A549 (cell line): ENCODE measurements at regions not wholly inside any gene's neighbourhood (a gene's known extent, or its start where the extent isn't known, plus 50 kb on each side); places are given as distances from the start of the nearest gene placed in this dataset.

Experiments used
- ATAC-seq, 2 experiments: fragments of 200-7000 bp in 1 of 2; fragments of >200 bp in 1 of 2; cut with Nextera tagmentation in 1 of 2; cut with Tn5 transposase in 1 of 2; 3 replicates each; pipeline versions ENCODE4 v1.8.0 to v1.9.1; 2018 to 2020; ENCODE audit warnings: mild to moderate bottlenecking in 1 of 2, moderate library complexity in 1 of 2
- CTCF ChIA-PET: fragments of 300-600 bp; sonication (Branson Sonifier 250); formaldehyde crosslinking; extraction: SDS; loops from one replicate; lab custom pipeline; 2021; ENCODE audit warnings: antibody characterized with exemption, inconsistent platforms; lab: Yijun Ruan, JAX
- POLR2A ChIA-PET: fragments of 350-600 bp; formaldehyde crosslinking; extraction: SDS; loops from one replicate; lab custom pipeline; 2021; ENCODE audit warnings: antibody characterized with exemption, inconsistent platforms; lab: Yijun Ruan, JAX
- DNase-seq, 2 experiments: peaks; one replicate each; pipeline versions ENCODE4 v3.0.0 to v3.0.0-alpha.2; 2011 to 2016; ENCODE audit warnings: low read depth in 1 of 2, low spot score in 1 of 2
- FAIRE-seq: peaks from 2 replicates; lab custom pipeline; 2011; peaks lifted over from hg19 to GRCh38; lab: Jason Lieb, UNC
- H3K27ac ChIP-seq, 2 experiments: fragments of >200 bp; sonication (Bioruptor Twin); formaldehyde crosslinking; 3 replicates each; pipeline ENCODE4 v1.5.1; 2016 to 2017
- H3K4me1 ChIP-seq: fragments of >200 bp; sonication (Bioruptor Twin); formaldehyde crosslinking; 3 replicates; pipeline ENCODE4 v1.6.1; 2016
- H3K4me2 ChIP-seq: fragments of >200 bp; sonication (Bioruptor Twin); formaldehyde crosslinking; 3 replicates; pipeline ENCODE4 v1.6.1; 2016
- H3K4me3 ChIP-seq: fragments of >200 bp; sonication (Bioruptor Twin); formaldehyde crosslinking; 3 replicates; pipeline ENCODE4 v1.5.1; 2016
- H3K9me3 ChIP-seq: fragments of >200 bp; sonication (Bioruptor Twin); formaldehyde crosslinking; 3 replicates; pipeline ENCODE4 v1.6.1; 2016
- CBX8 ChIP-seq: fragments of 200-600 bp; sonication (generic); IDR thresholded peaks from 2 replicates; pipeline ENCODE4 v1.6.1; 2016
- CEBPB ChIP-seq, 2 experiments: fragments of >200 bp in 1 of 2; sonication (Bioruptor Twin) in 1 of 2; formaldehyde crosslinking in 1 of 2; IDR thresholded peaks; 2 replicates each; pipeline ENCODE4 v1.6.1; 2012 to 2016
- EHMT2 ChIP-seq: fragments of 200-600 bp; sonication (generic); IDR thresholded peaks from 2 replicates; pipeline ENCODE4 v1.6.1; 2016; ENCODE audit warnings: antibody characterized with exemption, low read depth, mild to moderate bottlenecking, moderate library complexity
- EP300 ChIP-seq, 2 experiments: fragments of >200 bp; sonication (Bioruptor Twin); formaldehyde crosslinking; IDR thresholded peaks; 2 replicates in 1 of 2; 3 replicates in 1 of 2; pipeline ENCODE4 v1.6.1; 2016 to 2017
- ESRRA ChIP-seq: fragments of 150-350 bp; IDR thresholded peaks from 2 replicates; pipeline ENCODE4 v1.6.1; 2014; ENCODE audit warnings: mild to moderate bottlenecking, low read length, borderline replicate concordance
- HOXA7 ChIP-seq: fragments of 250-450 bp; sonication (Bioruptor Pico); IDR thresholded peaks from 2 replicates; pipeline ENCODE4 v1.5.0; 2020; ENCODE audit warnings: mild to moderate bottlenecking, moderate library complexity
- KDM1A ChIP-seq: fragments of 200-600 bp; sonication (generic); IDR thresholded peaks from 2 replicates; pipeline ENCODE4 v1.6.1; 2016; ENCODE audit warnings: low read depth, mild to moderate bottlenecking
- MAZ ChIP-seq: fragments of 150-350 bp; IDR thresholded peaks from 2 replicates; pipeline ENCODE4 v1.6.1; 2014; ENCODE audit warnings: antibody characterized with exemption, low read depth, low read length, borderline replicate concordance
- NPAS2 ChIP-seq: fragments of 250-450 bp; sonication (Bioruptor Pico); IDR thresholded peaks from 2 replicates; pipeline ENCODE4 v1.8.0; 2022; ENCODE audit warnings: mild to moderate bottlenecking, moderate library complexity, borderline replicate concordance
- SMC3 ChIP-seq: fragments of >200 bp; sonication (Bioruptor Twin); formaldehyde crosslinking; IDR thresholded peaks from 3 replicates; pipeline ENCODE4 v1.6.1; 2018; ENCODE audit warnings: inconsistent platforms
- TFCP2L1 ChIP-seq: fragments of 250-450 bp; sonication (Bioruptor Pico); IDR thresholded peaks from 2 replicates; pipeline ENCODE4 v1.5.0; 2021; ENCODE audit warnings: mild to moderate bottlenecking
- ZFP36 ChIP-seq: fragments of 450-650 bp; IDR thresholded peaks from 2 replicates; pipeline ENCODE4 v1.6.1; 2014; ENCODE audit warnings: borderline replicate concordance; ENCODE audit not compliant: partially characterized antibody
- ZSCAN20 ChIP-seq: fragments of 250-450 bp; sonication (Bioruptor Pico); IDR thresholded peaks from 2 replicates; pipeline ENCODE4 v1.8.0; 2022; ENCODE audit warnings: mild to moderate bottlenecking, moderate library complexity
- WGBS: methylation state at CpG from one replicate; pipeline ENCODE4 v1.1.6; 2017; ENCODE audit errors: missing lambda C conversion rate; 5-methylcytosine and 5-hydroxymethylcytosine counted together
- TF ChIP-seq, protein P1 (sequence below): fragments of 250-450 bp; sonication (Bioruptor Pico); IDR thresholded peaks from 2 replicates; pipeline ENCODE4 v1.5.0; 2020; ENCODE audit warnings: low read depth, mild to moderate bottlenecking, moderate library complexity
- TF ChIP-seq, protein P2 (sequence below): fragments of 150-350 bp; IDR thresholded peaks from 2 replicates; pipeline ENCODE4 v1.6.1; 2014; ENCODE audit warnings: low read depth, mild to moderate bottlenecking, low read length
- TF ChIP-seq, protein P3 (sequence below): IDR thresholded peaks from 2 replicates; pipeline ENCODE4 v1.6.1; 2012
- TF ChIP-seq, protein P4 (sequence below): fragments of >200 bp; sonication (Bioruptor Twin); formaldehyde crosslinking; IDR thresholded peaks from 2 replicates; pipeline ENCODE4 v1.6.1; 2016

DNA sequence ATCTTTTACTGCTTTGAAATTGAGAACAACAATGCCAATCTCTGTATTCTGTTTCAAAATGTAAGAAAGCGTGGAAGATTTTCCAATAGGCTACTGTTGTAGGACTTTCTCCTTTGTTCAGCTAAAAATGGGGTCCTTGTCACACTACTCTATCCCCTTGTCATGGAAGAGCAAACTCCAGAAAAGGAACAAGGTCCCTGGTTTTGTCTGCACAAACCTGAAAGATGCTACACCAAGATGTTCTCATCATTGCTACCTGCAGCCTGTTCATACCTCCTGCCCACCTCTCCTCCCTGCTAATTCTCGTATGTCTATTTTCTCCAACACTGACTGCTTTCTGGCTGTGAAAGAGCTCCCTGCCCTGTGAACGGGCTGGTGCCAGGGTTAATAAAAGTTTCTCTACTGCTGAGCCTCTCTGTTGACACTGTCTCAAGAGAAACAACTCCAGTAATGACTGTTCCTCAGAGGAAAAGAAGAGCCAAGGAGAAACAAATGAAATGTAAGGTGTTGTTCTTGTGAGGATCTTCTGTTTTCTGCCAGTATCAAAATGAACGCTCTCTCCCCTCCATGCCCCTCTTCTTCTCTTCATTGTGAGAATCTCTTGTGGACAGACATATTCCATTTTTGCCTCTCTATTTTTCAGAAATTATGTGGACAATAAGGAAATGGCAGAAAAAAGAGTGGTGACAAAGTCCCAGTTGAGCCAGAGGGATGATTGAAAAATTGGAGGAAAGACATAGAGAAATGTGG, 287.1 kb downstream of the ADGB start (continued):
- TF ChIP-seq, protein P1, sequence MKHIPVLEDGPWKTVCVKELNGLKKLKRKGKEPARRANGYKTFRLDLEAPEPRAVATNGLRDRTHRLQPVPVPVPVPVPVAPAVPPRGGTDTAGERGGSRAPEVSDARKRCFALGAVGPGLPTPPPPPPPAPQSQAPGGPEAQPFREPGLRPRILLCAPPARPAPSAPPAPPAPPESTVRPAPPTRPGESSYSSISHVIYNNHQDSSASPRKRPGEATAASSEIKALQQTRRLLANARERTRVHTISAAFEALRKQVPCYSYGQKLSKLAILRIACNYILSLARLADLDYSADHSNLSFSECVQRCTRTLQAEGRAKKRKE (CRISPR knock-in tag), result no peak
- no peak for TF ChIP-seq ESRRA
- no peak for TF ChIP-seq SMC3

DNA sequence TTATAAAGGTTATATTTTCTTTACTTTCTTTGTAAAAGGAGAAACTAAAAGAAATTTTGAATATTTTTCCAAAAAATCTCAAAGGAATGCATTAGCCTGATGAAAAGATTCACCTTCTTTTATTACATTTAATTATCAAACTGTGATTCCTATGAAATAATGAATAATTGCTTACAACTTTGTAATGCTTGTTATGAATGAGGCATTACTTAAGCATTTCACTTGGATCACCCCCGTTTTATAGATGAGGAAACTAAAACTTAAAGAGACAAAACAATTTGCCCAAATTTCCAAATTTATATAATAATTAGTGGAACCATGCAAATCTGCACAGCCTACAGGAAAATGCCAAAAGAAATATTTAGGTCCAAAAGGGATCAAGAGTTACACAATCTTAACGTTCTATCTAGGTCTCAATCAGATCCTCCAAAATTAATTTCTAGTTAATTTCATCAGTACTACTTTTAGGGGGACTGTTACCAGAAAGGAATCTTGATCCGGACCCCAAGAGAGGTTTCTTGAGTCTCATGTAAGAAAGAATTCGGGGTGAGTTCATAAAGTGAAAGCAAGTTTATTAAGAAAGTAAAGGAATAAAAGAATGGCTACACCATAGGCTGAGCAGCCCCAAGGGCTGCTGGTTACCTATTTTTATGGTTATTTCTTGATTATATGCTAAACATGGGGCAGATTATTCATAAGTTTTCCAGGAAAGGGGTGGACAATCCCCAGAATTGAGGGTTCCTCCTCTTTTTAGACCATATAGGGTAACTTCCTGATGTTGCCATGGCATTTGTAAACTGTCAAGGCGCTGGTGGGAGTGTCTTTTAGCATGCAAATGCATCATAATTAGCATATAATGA, 288.0 kb downstream of the ADGB start:
- no peak for FAIRE-seq
- no peak for DNase-seq
- peaks cover 10% of the 10 kb centered on the region; the same call in 1 of the 3 replicates for H3K4me1 ChIP-seq
- POLR2A ChIA-PET, result no interaction called here
- no peaks in the 10 kb centered on the region for H3K9me3 ChIP-seq
- ATAC-seq, result no peak
- no peak for TF ChIP-seq EP300 (IDR thresholded peaks at IDR 0.05)
- TF ChIP-seq ZFP36, result no peak
- no peak for TF ChIP-seq NPAS2
- no peak for TF ChIP-seq ESRRA
- no peak for TF ChIP-seq MAZ
- TF ChIP-seq, protein P2, sequence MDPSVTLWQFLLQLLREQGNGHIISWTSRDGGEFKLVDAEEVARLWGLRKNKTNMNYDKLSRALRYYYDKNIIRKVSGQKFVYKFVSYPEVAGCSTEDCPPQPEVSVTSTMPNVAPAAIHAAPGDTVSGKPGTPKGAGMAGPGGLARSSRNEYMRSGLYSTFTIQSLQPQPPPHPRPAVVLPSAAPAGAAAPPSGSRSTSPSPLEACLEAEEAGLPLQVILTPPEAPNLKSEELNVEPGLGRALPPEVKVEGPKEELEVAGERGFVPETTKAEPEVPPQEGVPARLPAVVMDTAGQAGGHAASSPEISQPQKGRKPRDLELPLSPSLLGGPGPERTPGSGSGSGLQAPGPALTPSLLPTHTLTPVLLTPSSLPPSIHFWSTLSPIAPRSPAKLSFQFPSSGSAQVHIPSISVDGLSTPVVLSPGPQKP, result no peak
- TF ChIP-seq, protein P3, sequence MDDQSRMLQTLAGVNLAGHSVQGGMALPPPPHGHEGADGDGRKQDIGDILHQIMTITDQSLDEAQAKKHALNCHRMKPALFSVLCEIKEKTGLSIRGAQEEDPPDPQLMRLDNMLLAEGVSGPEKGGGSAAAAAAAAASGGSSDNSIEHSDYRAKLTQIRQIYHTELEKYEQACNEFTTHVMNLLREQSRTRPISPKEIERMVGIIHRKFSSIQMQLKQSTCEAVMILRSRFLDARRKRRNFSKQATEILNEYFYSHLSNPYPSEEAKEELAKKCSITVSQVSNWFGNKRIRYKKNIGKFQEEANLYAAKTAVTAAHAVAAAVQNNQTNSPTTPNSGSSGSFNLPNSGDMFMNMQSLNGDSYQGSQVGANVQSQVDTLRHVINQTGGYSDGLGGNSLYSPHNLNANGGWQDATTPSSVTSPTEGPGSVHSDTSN, result no peak
- TF ChIP-seq KDM1A, result no peak
- TF ChIP-seq, protein P4, sequence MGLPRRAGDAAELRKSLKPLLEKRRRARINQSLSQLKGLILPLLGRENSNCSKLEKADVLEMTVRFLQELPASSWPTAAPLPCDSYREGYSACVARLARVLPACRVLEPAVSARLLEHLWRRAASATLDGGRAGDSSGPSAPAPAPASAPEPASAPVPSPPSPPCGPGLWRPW, result no peak
- TF ChIP-seq EHMT2, result no peak
- no peak for TF ChIP-seq CBX8
- TF ChIP-seq TFCP2L1, result no peak
- no peak for TF ChIP-seq HOXA7 (CRISPR knock-in tag)
- no peak for TF ChIP-seq CEBPB (IDR thresholded peaks at IDR 0.05)
- TF ChIP-seq, all 56 proteins: peak for 0
- Histone ChIP-seq H3K4me2 (no peak overlapping the region), H3K4me3 (no peak overlapping the region), H3K27ac (no peak overlapping the region)
- 69% methylated on average over 5 of the region's 5 CpGs for WGBS
- CTCF ChIA-PET, result no interaction called here

DNA sequence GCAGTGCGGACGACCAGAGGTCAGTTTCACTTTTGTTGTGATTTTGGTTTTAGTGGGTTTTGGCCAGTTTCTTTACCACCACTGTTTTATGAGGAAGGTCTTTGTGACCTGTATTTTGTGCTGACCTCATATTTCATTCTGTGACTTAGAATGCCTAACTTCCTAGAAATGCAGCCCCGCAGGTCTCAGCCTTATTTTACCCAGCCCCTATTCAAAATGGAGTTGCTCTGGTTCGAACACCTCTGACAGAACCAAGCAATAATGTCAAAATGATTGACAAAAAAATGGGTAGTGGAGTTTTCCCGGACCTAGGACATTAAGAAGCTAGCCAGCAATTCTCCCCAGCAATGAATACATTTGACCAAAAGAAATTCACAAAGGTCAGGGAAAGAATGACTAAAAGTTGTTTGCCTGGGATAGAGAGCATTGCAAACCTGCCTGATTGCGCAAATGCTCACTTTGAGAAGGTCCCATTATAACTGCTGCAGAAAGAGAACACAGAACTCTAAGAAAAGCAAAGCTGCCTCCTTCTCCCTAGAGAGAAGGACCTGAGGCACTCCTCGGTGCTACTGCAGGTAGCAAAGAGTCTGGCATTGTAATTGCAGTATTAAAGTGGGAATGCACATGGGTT, 288.8 kb downstream of the ADGB start:
- H3K4me3 ChIP-seq, result no peak overlapping the region
- FAIRE-seq, result no peak
- H3K27ac ChIP-seq, result no peak overlapping the region
- TF ChIP-seq CEBPB (IDR thresholded peaks at IDR 0.05) (peak in 1 of 2 experiments; percentile 61; a peak in 3 of 4 replicates), ZSCAN20 (no peak)
- 67% methylated on average over 7 of the region's 7 CpGs for WGBS
- POLR2A ChIA-PET, result no interaction called here
- no peak for ATAC-seq
- H3K9me3 ChIP-seq, result no peaks in the 10 kb centered on the region
- H3K4me2 ChIP-seq, result no peak overlapping the region
- no peak for DNase-seq
- CTCF ChIA-PET, result interaction anchor here (1.7 kb wide), 1 partner anchor 14 kb away, joined by 7 read pairs; no protein-coding TSS in a partner anchor
- peaks cover 10% of the 10 kb centered on the region; the same call in 1 of the 3 replicates for H3K4me1 ChIP-seq
